ENCODE measurements at regions not wholly inside any gene's neighbourhood (a gene's known extent, or its start where the extent isn't known, plus 50 kb on each side); places are given as distances from the start of the nearest gene placed in this dataset.
"Not testable (repeated sequence)": the region's sequence is repeated elsewhere in the genome, so short reads cannot be mapped to it uniquely, and the experiment has no call there.

- no CpG with 5 or more reads among the region's 4 CpGs for WGBS (ENCODE audit: insufficient coverage, insufficient read length)
- H3K9me3 ChIP-seq (ENCODE audit: control insufficient read depth, insufficient read depth, low read length) = no peaks in the 10 kb centered on the region
These were observed 85.6 kb upstream of the PPM1B start for GRCh38 chr2:44083054-44083453.

GRCh38 chr2:44084850-44085249 lies 83.8 kb upstream of the PPM1B start:
- no peak overlapping the region for H3K27ac ChIP-seq (ENCODE audit: low read length)
- H3K4me3 ChIP-seq (ENCODE audit: low read length) = no peak overlapping the region
- H3K9me3 ChIP-seq (ENCODE audit: control insufficient read depth, insufficient read depth, low read length) = no peaks in the 10 kb centered on the region
- WGBS (ENCODE audit: insufficient coverage, insufficient read length) = no CpG with 5 or more reads among the region's 5 CpGs
- DNase-seq (ENCODE audit: low read depth, low spot score) = no peak
- peaks cover 4% of the 10 kb centered on the region; the same call in 1 of the 2 replicates for H3K4me1 ChIP-seq (ENCODE audit: control insufficient read depth, insufficient read depth, low read length)
- H3K27me3 ChIP-seq (ENCODE audit: control insufficient read depth, insufficient read depth, low read length) = no peaks in the 10 kb centered on the region
- no peaks in the 10 kb centered on the region for H3K36me3 ChIP-seq (ENCODE audit: control insufficient read depth, insufficient read depth, low read length)

More at GRCh38 chr2:44083054-44083453, 85.6 kb upstream of the PPM1B start:
- peaks cover 4% of the 10 kb centered on the region; the same call in 1 of the 2 replicates for H3K4me1 ChIP-seq (ENCODE audit: control insufficient read depth, insufficient read depth, low read length)
- no peak overlapping the region for H3K4me3 ChIP-seq (ENCODE audit: low read length)
- no peak overlapping the region for H3K27ac ChIP-seq (ENCODE audit: low read length)
- H3K27me3 ChIP-seq (ENCODE audit: control insufficient read depth, insufficient read depth, low read length) = no peaks in the 10 kb centered on the region
- no peaks in the 10 kb centered on the region for H3K36me3 ChIP-seq (ENCODE audit: control insufficient read depth, insufficient read depth, low read length)
- no peak for DNase-seq (ENCODE audit: low read depth, low spot score)

- Histone ChIP-seq H3K27me3 (ENCODE audit: control insufficient read depth, insufficient read depth, low read length) (no peaks in the 10 kb centered on the region), H3K4me3 (ENCODE audit: low read length) (no peak overlapping the region), H3K27ac (ENCODE audit: low read length) (no peak overlapping the region), H3K36me3 (ENCODE audit: control insufficient read depth, insufficient read depth, low read length) (no peaks in the 10 kb centered on the region), H3K9me3 (ENCODE audit: control insufficient read depth, insufficient read depth, low read length) (no peaks in the 10 kb centered on the region), H3K4me1 (ENCODE audit: control insufficient read depth, insufficient read depth, low read length) (peaks cover 7% of the 10 kb centered on the region; the same call in 1 of the 2 replicates)
- WGBS (ENCODE audit: insufficient coverage, insufficient read length) = no CpG with 5 or more reads among the region's 12 CpGs
- no peak for DNase-seq (ENCODE audit: low read depth, low spot score)
These were observed 82.0 kb upstream of the PPM1B start for GRCh38 chr2:44086629-44087028.

- H3K9me3 ChIP-seq (ENCODE audit: control insufficient read depth, insufficient read depth, low read length) = no peaks in the 10 kb centered on the region
- H3K4me1 ChIP-seq (ENCODE audit: control insufficient read depth, insufficient read depth, low read length) = peaks cover 7% of the 10 kb centered on the region; the same call in 1 of the 2 replicates
- no peak overlapping the region; the same call in 1 of the 2 replicates for H3K4me3 ChIP-seq (ENCODE audit: low read length)
- H3K36me3 ChIP-seq (ENCODE audit: control insufficient read depth, insufficient read depth, low read length) = no peaks in the 10 kb centered on the region
- DNase-seq (ENCODE audit: low read depth, low spot score) = peak; percentile 77
- WGBS (ENCODE audit: insufficient coverage, insufficient read length) = no CpG with 5 or more reads among the region's 29 CpGs
- H3K27me3 ChIP-seq (ENCODE audit: control insufficient read depth, insufficient read depth, low read length) = no peaks in the 10 kb centered on the region
- H3K27ac ChIP-seq (ENCODE audit: low read length) = no peak overlapping the region
These were observed 81.5 kb upstream of the PPM1B start for GRCh38 chr2:44087036-44087713.

GRCh38 chr2:44087714-44088092 lies 81.0 kb upstream of the PPM1B start:
- WGBS (ENCODE audit: insufficient coverage, insufficient read length) = no CpG with 5 or more reads among the region's 4 CpGs
- Histone ChIP-seq H3K36me3 (ENCODE audit: control insufficient read depth, insufficient read depth, low read length) (no peaks in the 10 kb centered on the region), H3K4me3 (ENCODE audit: low read length) (no peak overlapping the region), H3K9me3 (ENCODE audit: control insufficient read depth, insufficient read depth, low read length) (no peaks in the 10 kb centered on the region), H3K27me3 (ENCODE audit: control insufficient read depth, insufficient read depth, low read length) (no peaks in the 10 kb centered on the region), H3K27ac (ENCODE audit: low read length) (no peak overlapping the region), H3K4me1 (ENCODE audit: control insufficient read depth, insufficient read depth, low read length) (peaks cover 7% of the 10 kb centered on the region; the same call in 1 of the 2 replicates)
- DNase-seq (ENCODE audit: low read depth, low spot score) = no peak

GRCh38 chr2:44092519-44092918 lies 76.2 kb upstream of the PPM1B start:
- not testable (repeated sequence) for H3K27ac ChIP-seq (ENCODE audit: low read length); H3K4me3 ChIP-seq (ENCODE audit: low read length); H3K36me3 ChIP-seq (ENCODE audit: control insufficient read depth, insufficient read depth, low read length); H3K27me3 ChIP-seq (ENCODE audit: control insufficient read depth, insufficient read depth, low read length); H3K4me1 ChIP-seq (ENCODE audit: control insufficient read depth, insufficient read depth, low read length); H3K9me3 ChIP-seq (ENCODE audit: control insufficient read depth, insufficient read depth, low read length); DNase-seq (ENCODE audit: low read depth, low spot score)
- WGBS (ENCODE audit: insufficient coverage, insufficient read length) = no CpG with 5 or more reads among the region's 5 CpGs

GRCh38 chr2:44093970-44094369 lies 74.7 kb upstream of the PPM1B start:
- DNase-seq (ENCODE audit: low read depth, low spot score) = no peak
- Histone ChIP-seq H3K9me3 (ENCODE audit: control insufficient read depth, insufficient read depth, low read length) (no peaks in the 10 kb centered on the region), H3K4me3 (ENCODE audit: low read length) (no peak overlapping the region), H3K36me3 (ENCODE audit: control insufficient read depth, insufficient read depth, low read length) (no peaks in the 10 kb centered on the region), H3K4me1 (ENCODE audit: control insufficient read depth, insufficient read depth, low read length) (peaks cover 4% of the 10 kb centered on the region; the same call in 1 of the 2 replicates), H3K27me3 (ENCODE audit: control insufficient read depth, insufficient read depth, low read length) (no peaks in the 10 kb centered on the region), H3K27ac (ENCODE audit: low read length) (no peak overlapping the region)
- no CpG with 5 or more reads among the region's 3 CpGs for WGBS (ENCODE audit: insufficient coverage, insufficient read length)

- WGBS (ENCODE audit: insufficient coverage, insufficient read length) = no CpG with 5 or more reads among the region's 6 CpGs
- Histone ChIP-seq H3K27ac (ENCODE audit: low read length) (no peak overlapping the region), H3K4me1 (ENCODE audit: control insufficient read depth, insufficient read depth, low read length) (no peaks in the 10 kb centered on the region), H3K27me3 (ENCODE audit: control insufficient read depth, insufficient read depth, low read length) (no peaks in the 10 kb centered on the region), H3K9me3 (ENCODE audit: control insufficient read depth, insufficient read depth, low read length) (no peaks in the 10 kb centered on the region), H3K4me3 (ENCODE audit: low read length) (no peak overlapping the region), H3K36me3 (ENCODE audit: control insufficient read depth, insufficient read depth, low read length) (no peaks in the 10 kb centered on the region)
- DNase-seq (ENCODE audit: low read depth, low spot score) = no peak
These were observed 71.3 kb upstream of the PPM1B start for GRCh38 chr2:44097322-44097907.

- no peaks in the 10 kb centered on the region for H3K36me3 ChIP-seq (ENCODE audit: control insufficient read depth, insufficient read depth, low read length)
- H3K9me3 ChIP-seq (ENCODE audit: control insufficient read depth, insufficient read depth, low read length) = no peaks in the 10 kb centered on the region
- no CpG with 5 or more reads among the region's 3 CpGs for WGBS (ENCODE audit: insufficient coverage, insufficient read length)
- no peaks in the 10 kb centered on the region; the same call in 1 of the 2 replicates for H3K4me1 ChIP-seq (ENCODE audit: control insufficient read depth, insufficient read depth, low read length)
- no peak overlapping the region for H3K4me3 ChIP-seq (ENCODE audit: low read length)
- H3K27ac ChIP-seq (ENCODE audit: low read length) = no peak overlapping the region
- H3K27me3 ChIP-seq (ENCODE audit: control insufficient read depth, insufficient read depth, low read length) = no peaks in the 10 kb centered on the region
- DNase-seq (ENCODE audit: low read depth, low spot score) = no peak
These were observed 70.6 kb upstream of the PPM1B start for GRCh38 chr2:44098050-44098449.

GRCh38 chr2:44098891-44099290 lies 69.8 kb upstream of the PPM1B start:
- WGBS (ENCODE audit: insufficient coverage, insufficient read length) = no CpG with 5 or more reads among the region's 6 CpGs
- Histone ChIP-seq H3K36me3 (ENCODE audit: control insufficient read depth, insufficient read depth, low read length) (no peaks in the 10 kb centered on the region), H3K4me3 (ENCODE audit: low read length) (no peak overlapping the region), H3K4me1 (ENCODE audit: control insufficient read depth, insufficient read depth, low read length) (no peaks in the 10 kb centered on the region; the same call in 1 of the 2 replicates), H3K27ac (ENCODE audit: low read length) (no peak overlapping the region), H3K27me3 (ENCODE audit: control insufficient read depth, insufficient read depth, low read length) (no peaks in the 10 kb centered on the region), H3K9me3 (ENCODE audit: control insufficient read depth, insufficient read depth, low read length) (no peaks in the 10 kb centered on the region)
- no peak for DNase-seq (ENCODE audit: low read depth, low spot score)

GRCh38 chr2:44100351-44100750 lies 68.3 kb upstream of the PPM1B start:
- no CpG with 5 or more reads among the region's 3 CpGs for WGBS (ENCODE audit: insufficient coverage, insufficient read length)
- Histone ChIP-seq H3K4me3 (ENCODE audit: low read length) (no peak overlapping the region), H3K36me3 (ENCODE audit: control insufficient read depth, insufficient read depth, low read length) (no peaks in the 10 kb centered on the region), H3K27ac (ENCODE audit: low read length) (no peak overlapping the region), H3K27me3 (ENCODE audit: control insufficient read depth, insufficient read depth, low read length) (no peaks in the 10 kb centered on the region), H3K4me1 (ENCODE audit: control insufficient read depth, insufficient read depth, low read length) (no peaks in the 10 kb centered on the region; the same call in 1 of the 2 replicates), H3K9me3 (ENCODE audit: control insufficient read depth, insufficient read depth, low read length) (no peaks in the 10 kb centered on the region)
- no peak for DNase-seq (ENCODE audit: low read depth, low spot score)
